GM23338 (cell line): ENCODE measurements at regions not wholly inside any gene's neighbourhood (a gene's known extent, or its start where the extent isn't known, plus 50 kb on each side); places are given as distances from the start of the nearest gene placed in this dataset.

ENCODE experiments used
- CREB1 ChIP-seq: fragments of 250-450 bp; sonication (Bioruptor Pico); IDR thresholded peaks from 2 replicates; pipeline ENCODE4 v1.5.0; 2020; ENCODE audit warnings: low read depth, mild to moderate bottlenecking, moderate library complexity
- CTCF ChIP-seq, 2 experiments: fragments of 200-600 bp in 1 of 2; sonication (generic) in 1 of 2; conservative IDR thresholded peaks; 2 replicates each; pipeline versions ENCODE4 v1.5.1 to v1.6.1; 2016 to 2017; ENCODE audit warnings: antibody characterized with exemption in 2 of 2, low read depth in 2 of 2, mild to moderate bottlenecking in 2 of 2, moderate library complexity in 1 of 2
- EZH2 ChIP-seq: fragments of 200-600 bp; sonication (generic); IDR thresholded peaks from one replicate; pipeline ENCODE4 v1.8.0; 2017; ENCODE audit warnings: antibody characterized with exemption, mild to moderate bottlenecking, low read depth; ENCODE audit not compliant: unreplicated experiment
- REST ChIP-seq: IDR thresholded peaks from one replicate; pipeline ENCODE4 v1.6.1; 2018; ENCODE audit warnings: antibody characterized with exemption; ENCODE audit not compliant: unreplicated experiment

GRCh38 chrY:12474472-12474871 is 226.6 kb upstream of the USP9Y start:
- TF ChIP-seq CTCF (conservative IDR thresholded peaks at IDR 0.05; ENCODE audit: low read depth in 2 of 2) (no peak), EZH2 (no peak), REST (no peak), CREB1 (no peak)
